HEK293 (cell line): ENCODE measurements at regions not wholly inside any gene's neighbourhood (a gene's known extent, or its start where the extent isn't known, plus 50 kb on each side); places are given as distances from the start of the nearest gene placed in this dataset.

Experiments
- CTCF ChIA-PET: fragments of 350-600 bp; formaldehyde crosslinking; extraction: SDS; loops from one replicate; lab custom pipeline; 2021; ENCODE audit warnings: antibody characterized with exemption; lab: Yijun Ruan, JAX
- POLR2A ChIA-PET: fragments of 300-600 bp; formaldehyde crosslinking; extraction: SDS; loops from one replicate; lab custom pipeline; 2020; ENCODE audit warnings: antibody characterized with exemption, inconsistent platforms; lab: Yijun Ruan, JAX
- H3K27ac ChIP-seq: fragments of 200-500 bp; sonication (Bioruptor generic); 2 replicates; pipeline ENCODE4 v1.5.1; 2014; ENCODE audit warnings: low read depth, low read length, control low read depth, inconsistent platforms; ENCODE audit errors: extremely low read depth
- H3K36me3 ChIP-seq, 2 experiments: fragments of 200-500 bp in 1 of 2; sonication (Bioruptor generic) in 1 of 2; 1 replicate in 1 of 2; 2 replicates in 1 of 2; pipeline ENCODE4 v1.5.1; 2014 to 2017; ENCODE audit warnings: inconsistent platforms in 2 of 2, low read length in 2 of 2; ENCODE audit not compliant: control insufficient read depth in 2 of 2, insufficient read depth in 1 of 2
- H3K4me1 ChIP-seq: fragments of 200-500 bp; sonication (Bioruptor generic); 2 replicates; pipeline ENCODE4 v1.5.1; 2014; ENCODE audit warnings: mild to moderate bottlenecking, low read length, inconsistent platforms; ENCODE audit not compliant: control insufficient read depth, insufficient read depth
- H3K4me3 ChIP-seq: 2 replicates; pipeline ENCODE4 v1.5.1; 2011; ENCODE audit warnings: low read depth, mild to moderate bottlenecking, control low read depth, low read length, moderate library complexity
- H3K9me3 ChIP-seq: fragments of 200-500 bp; sonication (Bioruptor generic); 2 replicates; pipeline ENCODE4 v1.5.1; 2014; ENCODE audit warnings: low read depth, low read length, inconsistent platforms; ENCODE audit not compliant: control insufficient read depth, insufficient read depth
- ELK4 ChIP-seq: IDR thresholded peaks from 2 replicates; pipeline ENCODE4 v1.6.1; 2011; ENCODE audit warnings: mild to moderate bottlenecking, low read depth, low read length, borderline replicate concordance
- GLI4 ChIP-seq: fragments of 450-650 bp; formaldehyde crosslinking; IDR thresholded peaks from 2 replicates; pipeline ENCODE4 v1.5.1; 2016; ENCODE audit warnings: missing biosample characterization, missing genetic modification characterization
- GLIS1 ChIP-seq: fragments of 450-650 bp; formaldehyde crosslinking; IDR thresholded peaks from 2 replicates; pipeline ENCODE4 v1.5.1; 2016; ENCODE audit warnings: missing biosample characterization, missing genetic modification characterization
- HIC1 ChIP-seq: fragments of 450-650 bp; formaldehyde crosslinking; IDR thresholded peaks from 2 replicates; pipeline ENCODE4 v1.5.1; 2016; ENCODE audit warnings: missing biosample characterization, missing genetic modification characterization
- OSR2 ChIP-seq: fragments of 450-650 bp; formaldehyde crosslinking; IDR thresholded peaks from 2 replicates; pipeline ENCODE4 v1.5.1; 2016; ENCODE audit warnings: missing biosample characterization, missing genetic modification characterization
- PATZ1 ChIP-seq: fragments of 450-650 bp; formaldehyde crosslinking; IDR thresholded peaks from 2 replicates; pipeline ENCODE4 v1.5.1; 2016; ENCODE audit warnings: missing biosample characterization, missing genetic modification characterization
- REST ChIP-seq: fragments of 450-650 bp; formaldehyde crosslinking; IDR thresholded peaks from 2 replicates; pipeline ENCODE4 v1.5.1; 2016; ENCODE audit warnings: missing biosample characterization, missing genetic modification characterization
- SP7 ChIP-seq: fragments of 450-650 bp; formaldehyde crosslinking; IDR thresholded peaks from 2 replicates; pipeline ENCODE4 v1.5.1; 2016; ENCODE audit warnings: missing biosample characterization, missing genetic modification characterization
- WT1 ChIP-seq: fragments of 450-650 bp; formaldehyde crosslinking; IDR thresholded peaks from 2 replicates; pipeline ENCODE4 v1.5.1; 2016; ENCODE audit warnings: missing biosample characterization, missing genetic modification characterization
- ZNF10 ChIP-seq: fragments of 450-650 bp; formaldehyde crosslinking; IDR thresholded peaks from 2 replicates; pipeline ENCODE4 v1.5.1; 2017; ENCODE audit warnings: missing biosample characterization, missing genetic modification characterization
- ZNF121 ChIP-seq: fragments of 450-650 bp; formaldehyde crosslinking; IDR thresholded peaks from 2 replicates; pipeline ENCODE4 v1.5.1; 2016; ENCODE audit warnings: missing biosample characterization, missing genetic modification characterization
- ZNF148 ChIP-seq: fragments of 450-650 bp; formaldehyde crosslinking; IDR thresholded peaks from 2 replicates; pipeline ENCODE4 v1.5.0; 2017; ENCODE audit warnings: missing biosample characterization, missing genetic modification characterization, borderline replicate concordance
- ZNF202 ChIP-seq: fragments of 450-650 bp; formaldehyde crosslinking; IDR thresholded peaks from 2 replicates; pipeline ENCODE4 v1.5.1; 2016; ENCODE audit warnings: missing biosample characterization, missing genetic modification characterization, borderline replicate concordance
- ZNF341 ChIP-seq: fragments of 450-650 bp; formaldehyde crosslinking; IDR thresholded peaks from 2 replicates; pipeline ENCODE4; 2016; ENCODE audit warnings: low read depth, missing biosample characterization, missing genetic modification characterization
- ZNF426 ChIP-seq: fragments of 450-650 bp; formaldehyde crosslinking; IDR thresholded peaks from 2 replicates; pipeline ENCODE4 v1.5.1; 2017; ENCODE audit warnings: missing biosample characterization, missing genetic modification characterization, mild to moderate bottlenecking, inconsistent platforms, moderate library complexity
- ZNF585B ChIP-seq: fragments of 450-650 bp; formaldehyde crosslinking; IDR thresholded peaks from 2 replicates; pipeline ENCODE4 v1.5.1; 2016; ENCODE audit warnings: missing biosample characterization, missing genetic modification characterization

GRCh38 chr17:33819539-33819938 lies 435.5 kb upstream of the CCL2 start (continued):
- TF ChIP-seq ZNF202 (tag by site-specific recombination): no peak
- TF ChIP-seq ZNF426 (tag by site-specific recombination): no peak

DNA sequence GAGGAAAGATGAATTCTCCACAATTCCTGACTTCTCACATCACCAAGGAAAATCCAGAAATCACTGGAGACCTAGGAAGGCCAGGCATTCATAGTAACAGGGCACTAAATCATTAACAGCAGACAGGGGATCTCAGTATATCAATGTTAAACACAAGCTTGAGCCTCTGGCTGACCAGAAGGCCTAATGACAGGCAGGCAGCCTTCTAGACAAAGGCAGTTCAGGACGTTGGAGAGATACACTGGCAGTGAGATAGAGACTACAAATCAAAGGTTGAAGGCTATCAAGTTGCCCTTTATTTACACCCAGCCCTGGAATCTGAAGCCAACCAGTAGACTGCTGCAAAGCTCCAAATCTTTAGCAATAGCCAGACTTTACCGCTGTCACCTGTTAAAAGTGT lies 422.8 kb upstream of the CCL2 start:
- H3K4me1 ChIP-seq: no peaks in the 10 kb centered on the region
- no peak overlapping the region for H3K4me3 ChIP-seq
- H3K36me3 ChIP-seq: no peaks in the 10 kb centered on the region
- no peak overlapping the region for H3K27ac ChIP-seq
- ChIA-PET CTCF (interaction anchor here (0.8 kb wide), 1 partner anchor 78 kb away, joined by 7 read pairs; no protein-coding TSS in a partner anchor), POLR2A (no interaction called here)
- no peaks in the 10 kb centered on the region for H3K9me3 ChIP-seq
- TF ChIP-seq ELK4 (no peak), REST (tag by site-specific recombination) (peak; percentile 63; the same call in 1 of the 2 replicates)

- no peak overlapping the region for H3K4me3 ChIP-seq
- no peak overlapping the region for H3K27ac ChIP-seq
- ChIA-PET POLR2A (no interaction called here), CTCF (no interaction called here)
- no peaks in the 10 kb centered on the region for H3K36me3 ChIP-seq
- no peaks in the 10 kb centered on the region for H3K9me3 ChIP-seq
- H3K4me1 ChIP-seq: peaks cover 8% of the 10 kb centered on the region; the same call in 1 of the 2 replicates
- TF ChIP-seq SP7 (tag by site-specific recombination) (peak; percentile 48), OSR2 (tag by site-specific recombination) (peak; percentile 53), GLI4 (no peak), GLIS1 (tag by site-specific recombination) (peak; percentile 10; the same call in 1 of the 2 replicates), ZNF341 (tag by site-specific recombination) (no peak), HIC1 (tag by site-specific recombination) (0 out of 2 replicates have a peak, but pooled peaks have one; percentile 44), WT1 (tag by site-specific recombination) (peak; percentile 49; the same call in 1 of the 2 replicates)
These were observed 417.8 kb upstream of the CCL2 start for GRCh38 chr17:33837281-33837680.

DNA sequence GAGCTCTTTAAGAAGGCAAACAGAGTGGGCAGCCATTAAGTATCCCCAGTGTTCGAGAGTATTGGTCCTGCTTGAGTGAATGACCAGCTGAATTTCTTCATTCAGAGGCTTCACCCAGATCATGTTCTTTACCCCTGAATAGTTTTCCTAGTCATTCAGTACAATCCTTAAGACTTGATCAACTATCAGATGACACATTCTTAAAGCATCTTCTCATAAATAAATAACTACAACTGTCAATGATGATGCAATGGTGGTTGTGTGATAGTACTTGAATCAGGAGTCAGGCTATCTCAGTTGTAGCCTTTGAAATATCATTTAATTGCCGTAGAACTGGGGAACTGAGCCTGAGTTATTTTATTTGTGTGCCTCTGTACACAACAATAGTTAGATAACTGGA lies 416.8 kb upstream of the CCL2 start:
- ChIA-PET POLR2A (no interaction called here), CTCF (interaction anchor here (0.8 kb wide), 1 partner anchor 13 kb away, joined by 3 read pairs; no protein-coding TSS in a partner anchor)
- Histone ChIP-seq H3K4me1 (peaks cover 8% of the 10 kb centered on the region; the same call in 1 of the 2 replicates), H3K4me3 (no peak overlapping the region), H3K9me3 (no peaks in the 10 kb centered on the region), H3K36me3 (no peaks in the 10 kb centered on the region), H3K27ac (no peak overlapping the region)
- TF ChIP-seq ZNF10 (tag by site-specific recombination) (no peak), ZNF121 (no peak), PATZ1 (tag by site-specific recombination) (no peak), ZNF148 (tag by site-specific recombination) (no peak), ZNF585B (tag by site-specific recombination) (no peak)
